Activated CD8-positive, alpha-beta memory T cell treated with anti-CD3 and anti-CD28 coated beads, Interleukin-2, amount 50 U/mL, for 4 hours (primary cell): ENCODE measurements at regions not wholly inside any gene's neighbourhood (a gene's known extent, or its start where the extent isn't known, plus 50 kb on each side); places are given as distances from the start of the nearest gene placed in this dataset.

Experiments used
- DNase-seq: peaks from one replicate; pipeline ENCODE4 v3.0.0-alpha.2; 2020

GRCh38 chr3:26558257-26558656 is 64.3 kb upstream of the LRRC3B start:
- no peak for DNase-seq

GRCh38 chr3:26559227-26559626 is 63.3 kb upstream of the LRRC3B start:
- no peak for DNase-seq

- no peak for DNase-seq
Measured at GRCh38 chr3:26560081-26560480, 62.5 kb upstream of the LRRC3B start.

- no peak for DNase-seq
Measured at GRCh38 chr3:26562021-26562768, 60.4 kb upstream of the LRRC3B start.
